Myocyte (in vitro differentiated cells): ENCODE measurements at regions not wholly inside any gene's neighbourhood (a gene's known extent, or its start where the extent isn't known, plus 50 kb on each side); places are given as distances from the start of the nearest gene placed in this dataset.
A peak's percentile ranks its signal among the peaks of the same experiment; 100 is the strongest.

Source experiments
- DNase-seq: peaks from one replicate; pipeline ENCODE4 v3.0.0-alpha.2; 2012; ENCODE audit warnings: low read depth

DNA sequence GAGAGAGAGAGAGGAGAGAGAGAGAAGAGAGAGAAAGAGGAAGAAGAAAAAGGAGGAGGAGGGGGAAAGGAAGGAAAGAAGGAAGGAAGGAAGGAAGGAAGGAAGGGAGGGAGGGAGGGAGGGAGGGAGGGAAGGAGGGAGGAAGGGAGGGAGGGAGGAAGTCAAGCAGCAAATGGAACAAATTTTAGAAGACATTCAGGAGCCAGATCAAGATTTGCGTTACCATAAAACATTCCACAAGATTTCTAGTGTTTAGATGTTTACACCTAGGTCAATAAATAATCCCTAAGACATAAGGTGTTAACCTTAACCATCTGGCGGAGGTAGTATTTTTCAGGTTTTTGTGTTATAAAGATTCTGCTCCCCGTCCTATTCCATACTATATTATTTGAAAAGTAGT, 1320.1 kb upstream of the PRMT6 start:
- no peak for DNase-seq

DNA sequence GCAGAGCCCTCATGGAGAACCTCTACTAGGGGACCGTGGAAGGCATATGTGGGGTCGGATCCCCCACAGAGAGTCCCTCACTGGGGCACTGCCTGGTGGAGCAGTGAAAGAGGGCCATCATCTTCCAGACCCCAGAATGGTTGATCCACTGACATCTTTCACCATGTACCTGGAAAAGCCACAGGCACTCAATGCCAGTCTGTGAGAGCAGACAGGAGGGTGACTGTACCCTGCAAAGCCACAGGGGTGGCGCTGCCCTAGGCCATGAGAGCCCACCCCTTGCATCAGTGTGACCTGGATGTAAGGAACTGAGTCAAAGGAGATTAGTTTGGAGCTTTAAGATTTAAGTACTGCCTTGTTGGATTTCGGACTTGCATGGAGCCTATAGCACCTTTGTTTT, 1276.7 kb upstream of the PRMT6 start:
- DNase-seq = no peak

DNA sequence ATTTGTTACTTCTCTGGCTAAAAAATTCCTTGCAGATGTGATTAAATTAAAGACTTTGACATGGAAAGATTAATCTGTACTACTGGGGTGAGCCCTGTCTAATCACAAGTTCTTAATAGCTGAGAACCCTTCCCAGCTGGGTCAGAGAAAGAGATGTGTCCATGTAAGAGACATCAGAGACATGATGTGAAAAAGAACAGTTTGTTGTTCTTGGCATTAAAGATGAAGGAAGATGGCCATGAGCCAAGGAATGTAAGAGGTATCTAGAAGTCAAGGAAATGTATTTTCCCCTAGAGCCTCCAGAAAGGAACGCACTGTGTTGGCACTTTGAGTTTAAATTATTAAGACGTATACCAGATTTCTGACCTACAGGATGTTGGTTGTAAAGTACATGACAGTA, 1271.5 kb upstream of the PRMT6 start:
- no peak for DNase-seq

DNA sequence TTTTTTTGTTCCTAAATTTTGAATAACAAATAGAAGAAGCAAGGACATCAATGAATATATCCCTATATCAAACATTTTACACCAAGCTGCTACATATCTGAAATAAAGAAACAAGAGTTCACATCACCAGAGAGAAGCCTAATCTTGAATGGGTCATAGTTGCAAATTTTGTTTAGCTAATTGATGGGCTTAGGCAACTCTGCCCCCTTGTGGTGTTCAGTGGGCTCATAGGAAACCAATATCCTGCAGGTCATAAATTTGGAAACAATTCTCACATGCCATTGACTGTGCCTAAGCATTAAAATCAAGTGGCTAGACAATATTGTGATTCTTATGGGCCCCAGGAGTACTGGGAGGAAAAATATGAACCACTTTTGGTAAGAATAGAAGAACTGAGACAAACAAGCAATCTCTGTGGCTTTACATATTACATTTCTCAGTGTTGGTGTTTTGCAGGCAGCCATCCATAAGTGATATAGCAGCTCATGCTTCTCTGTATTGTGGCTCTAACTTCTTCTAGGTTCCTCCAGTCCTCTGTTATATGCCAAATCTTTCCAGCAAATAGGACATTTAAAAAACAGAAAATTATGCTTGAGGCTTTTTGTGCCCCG, 1262.8 kb upstream of the PRMT6 start:
- DNase-seq = no peak

DNA sequence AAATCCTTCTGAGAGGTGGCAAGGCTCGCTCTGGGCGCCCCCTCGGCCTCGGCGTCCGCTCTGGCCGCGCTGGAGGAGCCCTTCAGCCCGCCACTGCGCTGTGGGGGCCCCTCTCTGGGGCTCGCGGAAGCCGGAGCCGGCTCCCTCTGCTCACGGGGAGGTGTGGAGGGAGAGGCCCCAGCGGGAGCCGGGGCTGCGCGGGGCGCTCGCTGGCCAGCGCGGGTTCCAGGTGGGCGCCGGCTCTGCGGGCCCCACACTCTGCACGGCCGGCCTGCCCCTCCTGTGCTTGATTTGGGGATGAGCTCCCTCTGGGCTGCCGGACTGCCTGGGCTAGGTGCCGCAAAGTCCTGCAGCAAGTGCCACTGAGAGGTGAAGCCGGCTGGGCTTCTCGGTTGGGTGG, 1260.7 kb upstream of the PRMT6 start:
- no peak for DNase-seq

DNA sequence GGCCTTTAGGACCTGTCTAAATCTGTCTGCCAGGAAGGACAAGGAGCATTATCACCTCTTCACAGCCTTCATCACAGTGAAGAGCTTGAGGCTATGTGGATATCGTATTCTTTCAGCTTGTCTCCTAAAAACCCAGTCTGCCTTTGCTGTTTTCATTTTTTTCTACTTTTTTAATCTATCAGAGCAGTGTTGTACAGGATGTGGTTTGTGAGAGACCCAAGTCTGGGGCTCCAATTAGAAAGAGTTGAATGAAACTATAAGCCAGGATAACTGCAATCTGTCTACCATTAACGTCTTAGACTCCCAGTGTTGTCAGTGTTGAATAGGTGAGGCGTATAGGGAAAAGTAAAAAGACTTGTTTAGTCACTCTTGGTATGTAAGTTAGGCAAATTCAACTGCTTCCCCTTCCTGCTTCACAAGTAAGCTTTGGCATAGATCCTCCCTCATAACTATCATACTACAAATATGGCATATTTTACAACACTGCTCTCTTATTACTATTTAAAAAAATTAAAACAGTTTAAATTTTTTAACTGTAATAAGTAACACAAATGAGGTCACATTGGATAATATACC, 1225.8 kb upstream of the PRMT6 start:
- DNase-seq = no peak

DNA sequence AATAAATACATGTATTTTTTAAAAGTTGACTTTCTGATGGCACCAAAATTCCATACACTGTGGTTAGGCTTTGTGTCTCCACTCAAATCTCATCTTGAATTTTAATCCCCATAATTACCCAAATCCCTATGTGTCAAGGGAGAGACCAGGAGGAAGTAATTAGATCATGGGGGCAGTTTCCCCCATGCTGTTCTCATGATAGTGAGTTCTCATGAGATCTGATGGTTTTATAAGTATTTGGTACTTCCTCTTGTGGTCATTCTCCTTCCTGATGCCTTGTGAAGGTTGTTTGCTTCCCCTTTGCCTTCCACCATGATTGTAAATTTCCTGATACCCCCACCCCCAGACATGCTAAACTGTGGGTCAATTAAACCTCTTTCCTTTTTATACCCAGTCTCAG, 1218.4 kb upstream of the PRMT6 start:
- no peak for DNase-seq

DNA sequence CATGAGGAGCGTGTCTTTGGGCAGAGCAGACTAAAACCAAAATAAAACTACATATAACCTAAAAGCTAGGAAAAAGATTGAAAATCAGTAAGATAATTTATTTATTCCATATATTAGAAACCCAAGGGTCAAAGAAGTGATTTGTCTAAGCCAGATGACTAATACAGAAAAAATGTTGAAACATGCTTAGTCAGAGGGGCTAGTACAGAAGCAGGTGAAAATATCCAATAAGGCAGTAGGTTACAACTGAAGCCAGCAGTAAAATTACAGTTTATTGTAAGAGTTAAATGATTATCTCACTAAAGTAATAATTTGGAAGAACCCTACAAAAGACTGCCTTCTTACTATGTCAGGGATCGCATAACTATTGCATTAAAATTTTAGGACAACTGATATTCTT, 1190.9 kb upstream of the PRMT6 start:
- no peak for DNase-seq

DNA sequence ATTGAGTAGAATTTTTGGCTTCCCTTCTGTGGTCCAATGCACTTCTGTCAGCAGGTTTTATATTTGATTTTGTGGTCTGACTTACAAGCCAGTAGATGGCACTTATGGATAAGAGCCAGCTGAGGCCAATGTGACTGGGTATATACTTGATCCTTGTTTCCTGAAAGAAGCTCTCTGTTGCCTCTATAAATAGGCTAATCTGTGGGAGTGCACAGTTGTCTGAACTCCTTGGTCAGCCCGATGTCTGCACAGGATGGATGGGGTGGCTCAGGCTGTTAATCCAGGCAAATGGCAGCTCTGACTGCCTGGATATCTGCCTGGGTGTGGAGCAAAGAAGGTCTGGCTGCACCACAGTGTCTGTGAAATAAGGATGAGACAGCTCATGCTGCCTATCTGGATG, 1183.7 kb upstream of the PRMT6 start:
- DNase-seq = peak; percentile 18

DNA sequence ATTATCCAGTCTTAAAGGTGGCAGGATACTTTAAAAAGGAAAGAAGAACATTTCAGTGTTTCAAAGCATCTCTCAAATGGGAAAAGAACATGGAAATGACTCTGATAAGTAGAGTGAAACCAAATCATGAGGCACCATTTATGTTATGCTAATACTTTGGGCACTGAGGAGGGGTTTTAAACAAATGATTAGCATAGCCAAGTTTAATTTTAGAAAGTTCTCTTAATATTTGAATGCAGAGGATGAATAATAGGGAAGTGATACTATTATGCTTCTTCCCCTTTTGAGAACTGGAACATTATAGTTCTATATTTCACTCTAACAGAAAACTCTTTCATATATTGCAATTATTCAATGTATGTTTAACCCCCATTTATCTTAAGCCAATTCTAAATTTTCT, 1181.9 kb upstream of the PRMT6 start:
- no peak for DNase-seq

DNA sequence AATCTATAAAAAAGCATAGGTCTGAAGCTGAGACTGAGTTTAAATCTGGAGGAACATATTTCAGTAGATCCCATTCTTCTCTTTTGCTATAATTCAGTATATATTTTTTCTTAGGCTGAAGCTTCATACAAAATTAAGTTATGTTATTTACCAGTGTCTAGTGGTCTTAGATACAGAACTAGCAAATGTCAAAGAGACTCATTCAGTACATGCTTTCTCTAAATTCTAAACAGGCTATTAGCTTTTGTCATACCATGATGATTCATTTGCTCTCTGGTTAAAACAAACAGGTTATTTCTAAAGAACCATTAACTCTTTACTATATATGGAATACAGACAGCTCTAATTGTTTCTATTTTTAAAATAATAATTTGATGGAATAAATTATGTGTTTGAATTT, 1170.2 kb upstream of the PRMT6 start:
- no peak for DNase-seq

DNA sequence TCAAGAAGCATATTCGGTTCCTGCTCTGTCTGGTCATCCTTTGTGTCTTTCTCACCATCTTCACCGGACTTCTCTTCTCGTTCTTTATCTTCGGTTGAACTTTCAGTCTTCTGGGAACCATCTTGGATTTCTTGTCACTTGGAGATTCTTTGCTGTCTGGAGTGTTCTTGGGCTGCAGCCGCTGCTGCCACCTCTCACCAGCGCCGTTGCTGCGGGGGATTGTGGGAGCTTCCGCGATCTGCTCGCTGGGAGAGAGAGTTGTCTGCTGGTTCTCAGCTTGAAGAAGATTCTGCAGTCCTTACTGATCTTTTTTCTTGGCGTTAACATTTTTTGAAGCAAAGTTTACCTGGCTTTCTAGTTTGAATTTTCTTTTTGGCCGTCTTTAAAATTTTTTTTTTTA, 1165.2 kb upstream of the PRMT6 start:
- DNase-seq = no peak

DNA sequence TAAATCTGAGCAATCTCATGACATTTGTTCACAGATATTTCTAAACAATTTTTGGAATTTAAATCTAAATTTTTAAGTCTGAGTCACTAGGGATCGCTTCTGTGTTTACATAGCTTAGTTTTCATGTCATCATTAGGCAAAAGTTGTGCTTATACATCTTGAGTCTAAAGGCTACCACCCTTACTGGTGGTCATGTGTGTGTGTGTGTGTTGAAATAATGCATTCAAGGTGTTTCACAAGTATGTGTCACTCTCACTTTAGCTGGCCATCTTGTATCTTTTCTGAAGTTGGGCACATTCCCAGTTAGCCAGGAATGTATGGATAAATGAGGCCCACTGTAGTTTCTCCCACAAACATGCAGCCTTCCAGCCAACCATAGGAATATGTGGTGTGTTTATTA, 1162.5 kb upstream of the PRMT6 start:
- no peak for DNase-seq

DNA sequence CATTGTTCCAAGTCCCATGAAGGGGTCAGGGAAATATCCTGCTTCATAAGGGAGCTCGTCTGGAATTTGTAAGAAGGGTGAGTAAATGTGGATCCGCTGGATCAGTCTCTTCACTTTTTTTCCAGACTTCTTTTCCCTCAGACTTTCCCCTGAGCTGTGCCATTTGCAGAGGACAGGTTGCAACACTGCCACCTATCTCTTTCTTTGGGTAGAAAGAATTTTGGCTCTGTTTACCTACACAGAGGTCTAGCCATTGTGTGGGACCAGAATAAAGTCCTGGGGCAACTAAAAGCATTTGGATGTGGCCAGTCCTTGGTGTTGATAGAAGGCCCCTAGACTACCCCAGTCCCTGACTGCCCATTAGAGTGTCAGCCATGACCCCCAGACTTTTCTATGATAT, 1146.7 kb upstream of the PRMT6 start:
- no peak for DNase-seq

DNA sequence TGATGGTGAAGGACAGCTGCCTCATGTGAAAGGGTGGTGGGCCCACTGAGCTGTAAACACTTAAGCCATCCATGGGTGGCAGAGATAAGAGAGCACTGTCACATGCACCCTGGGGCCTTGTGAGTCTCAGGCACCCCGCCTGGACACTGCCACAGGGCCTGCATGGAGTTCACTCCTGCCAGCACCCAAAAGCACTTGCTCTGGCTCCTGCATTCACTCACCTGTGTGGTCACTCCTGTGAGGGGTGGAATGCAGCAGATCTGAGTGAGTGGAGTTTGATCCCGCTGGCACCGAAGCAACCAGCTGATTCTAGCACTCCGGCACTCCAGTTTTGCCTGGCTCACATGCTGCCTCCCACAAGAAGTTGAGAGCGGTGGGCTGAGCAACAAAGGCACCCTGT, 1142.1 kb upstream of the PRMT6 start:
- DNase-seq = no peak

DNA sequence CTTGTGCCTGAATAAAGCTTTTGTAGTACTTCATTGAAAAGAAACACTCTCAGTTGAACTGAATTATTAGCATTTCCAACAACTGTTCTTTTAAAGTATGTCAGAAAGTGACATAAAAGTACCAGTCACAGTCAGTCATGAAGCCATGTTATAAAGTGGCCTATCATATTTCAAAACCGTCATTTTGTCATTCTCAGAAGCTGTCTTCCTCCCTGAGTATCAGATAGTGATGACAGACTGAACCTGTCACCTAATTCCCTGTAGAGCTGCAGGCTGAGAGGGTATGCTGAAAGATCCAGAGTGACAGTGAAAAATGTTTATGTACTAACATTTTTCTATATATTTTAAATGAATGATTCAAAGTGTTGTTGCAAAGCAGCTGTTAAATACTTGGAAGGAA, 1121.7 kb upstream of the PRMT6 start:
- no peak for DNase-seq

DNA sequence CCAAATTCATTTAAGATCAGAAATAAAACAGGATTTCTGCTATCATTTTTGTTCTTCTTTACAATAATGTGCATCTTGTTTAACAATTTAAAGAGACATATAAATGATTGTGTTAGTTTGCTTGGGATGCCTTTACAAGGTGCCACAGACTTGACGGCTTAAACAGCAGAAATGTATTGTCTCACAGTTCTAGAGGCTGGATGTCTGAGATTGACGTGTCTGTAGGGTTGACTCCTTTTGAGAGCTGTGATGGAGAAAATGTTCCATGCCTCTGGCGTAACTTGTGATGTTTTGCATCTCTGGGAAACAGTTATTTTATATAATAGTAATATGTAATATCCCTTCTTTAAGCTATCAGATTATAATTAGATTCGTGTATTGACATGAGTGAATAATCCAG, 1091.6 kb upstream of the PRMT6 start:
- no peak for DNase-seq

DNA sequence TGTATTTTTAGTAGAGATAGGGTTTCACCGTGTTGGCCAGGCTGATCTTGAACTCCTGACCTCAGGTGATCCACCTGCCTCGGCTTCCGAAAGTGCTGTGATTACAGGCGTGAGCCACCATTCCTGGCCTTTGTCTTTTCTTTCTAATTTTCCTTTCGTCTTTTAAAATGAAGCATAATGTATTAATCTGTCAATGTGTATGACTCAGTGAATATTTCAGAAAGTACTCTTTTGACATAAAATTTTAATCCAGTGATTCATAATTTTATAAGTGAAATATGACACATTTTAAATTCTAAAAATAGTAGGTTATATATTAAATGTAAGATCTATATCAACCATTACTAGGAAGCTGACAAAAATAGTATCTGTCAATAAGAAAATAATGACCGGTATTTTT, 1059.0 kb upstream of the PRMT6 start:
- DNase-seq = no peak

DNA sequence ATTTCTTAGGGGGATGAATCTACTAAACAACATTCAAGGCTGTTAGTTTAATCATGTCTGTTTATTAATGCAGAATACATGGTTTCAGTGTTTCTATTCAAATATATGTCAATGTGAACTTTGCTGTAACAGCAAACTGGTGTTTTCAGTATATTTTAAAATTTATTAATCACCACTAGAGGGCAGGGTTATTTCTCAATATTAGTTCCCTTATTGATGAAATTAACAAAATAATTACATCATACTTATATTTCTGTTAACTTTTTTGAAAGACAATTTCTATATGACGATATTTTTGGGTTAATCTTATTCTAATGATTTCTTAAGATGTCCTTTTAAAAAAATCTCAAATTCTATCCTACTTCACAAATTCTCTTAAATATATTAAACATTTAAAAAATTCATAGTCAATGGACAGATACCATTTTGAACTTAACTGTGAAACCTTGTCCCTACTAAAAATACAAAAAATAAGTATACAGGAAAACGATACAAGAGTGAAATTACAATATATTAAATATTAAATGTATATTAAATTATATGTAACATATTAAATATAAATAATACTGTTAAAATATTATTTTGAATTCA, 1034.1 kb upstream of the PRMT6 start:
- peak; percentile 2 for DNase-seq

DNA sequence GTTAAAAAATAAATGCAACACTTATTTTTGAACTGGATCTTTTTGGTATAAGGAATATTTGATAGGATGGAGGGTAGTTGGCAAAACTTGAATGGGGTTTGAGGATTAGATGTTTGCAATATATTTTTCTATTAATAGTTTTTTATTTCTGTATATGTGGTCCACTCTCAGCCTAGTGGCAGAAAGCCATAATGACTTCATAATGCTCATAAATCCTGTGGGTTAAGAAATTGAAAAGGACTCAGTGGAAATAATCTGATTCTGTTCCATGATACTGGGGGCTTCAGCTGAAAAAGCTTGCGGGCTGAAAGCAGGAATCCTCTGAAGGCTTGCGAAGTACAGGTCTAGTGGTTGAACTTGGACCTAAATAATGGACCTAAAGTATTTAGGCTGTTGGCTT, 1028.6 kb upstream of the PRMT6 start:
- no peak for DNase-seq

DNA sequence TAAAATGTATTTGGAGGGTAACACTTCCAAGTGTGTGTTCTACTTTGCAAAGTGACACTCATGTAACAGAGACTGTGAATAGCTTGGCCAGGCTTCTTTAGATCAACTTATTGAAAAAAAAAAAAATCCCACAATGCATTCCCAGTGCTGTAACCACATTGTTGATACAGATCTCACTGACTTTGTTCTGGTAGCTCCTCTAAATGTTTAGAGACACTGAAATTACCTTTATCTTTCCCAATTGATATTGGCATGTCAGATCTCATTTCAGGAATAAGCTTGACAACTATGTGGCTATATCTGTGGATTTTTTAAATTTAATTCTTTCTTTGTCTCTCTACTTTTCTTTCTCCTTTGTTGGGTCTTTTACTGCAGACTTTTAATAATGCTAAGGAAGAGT, 1018.9 kb upstream of the PRMT6 start:
- DNase-seq = no peak

DNA sequence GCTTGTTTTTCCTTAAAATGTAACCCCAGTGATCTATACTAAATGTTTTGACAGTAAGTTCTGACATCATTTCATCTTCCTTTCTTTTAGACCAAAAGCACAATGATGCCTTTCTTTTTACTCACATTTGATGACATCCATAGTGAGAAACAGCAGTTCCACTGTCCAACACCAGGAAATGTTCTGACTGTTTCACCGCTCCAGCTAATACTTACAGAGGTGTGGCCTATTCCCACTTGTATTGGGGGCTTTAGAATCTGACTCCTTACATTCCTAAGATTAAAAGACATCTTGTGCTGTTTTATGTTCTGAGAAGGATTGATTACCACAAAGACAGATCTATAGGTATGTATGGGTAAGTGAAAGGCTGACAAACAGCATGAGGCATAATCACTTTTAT, 1018.2 kb upstream of the PRMT6 start:
- DNase-seq = no peak

DNA sequence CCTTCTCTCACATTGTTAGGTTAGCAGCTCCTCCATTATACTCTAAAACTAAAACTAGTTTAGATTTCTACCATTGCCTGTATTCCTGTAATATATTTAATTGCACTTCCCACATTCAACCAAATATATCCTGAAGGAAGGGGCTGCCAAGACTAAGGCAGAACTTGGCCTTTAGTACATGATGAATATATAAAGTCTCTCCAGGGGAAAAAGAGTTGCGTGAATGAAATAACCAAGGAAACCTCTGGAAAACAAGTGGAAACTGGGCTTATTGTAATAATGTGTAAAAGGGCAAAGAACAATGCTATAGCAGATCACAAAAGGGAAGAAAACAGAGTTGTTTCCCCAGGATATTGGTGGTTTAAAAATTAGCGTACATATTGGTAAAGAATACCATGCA, 1012.5 kb upstream of the PRMT6 start:
- DNase-seq = no peak

DNA sequence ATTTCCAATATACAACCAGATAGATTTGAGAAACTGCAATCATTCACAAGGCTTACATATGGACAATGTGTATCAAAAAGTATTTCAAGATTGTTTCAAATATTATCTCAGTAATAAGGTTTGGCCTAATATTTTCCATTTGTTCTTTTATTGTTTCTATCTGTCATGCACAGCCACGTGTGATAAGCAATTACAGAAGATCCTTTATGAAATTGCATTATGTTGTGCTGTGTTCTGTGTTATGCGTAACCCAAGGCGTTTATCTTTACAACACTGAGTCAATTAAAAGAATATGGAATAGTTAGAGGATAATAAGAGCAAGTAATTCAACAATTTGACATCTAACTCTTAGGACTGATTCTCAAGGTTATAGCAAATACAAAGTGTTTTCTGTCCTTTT, 1009.3 kb upstream of the PRMT6 start:
- DNase-seq = no peak
